Transverse colon (tissue), 4 donors: ENCODE measurements at regions not wholly inside any gene's neighbourhood (a gene's known extent, or its start where the extent isn't known, plus 50 kb on each side); places are given as distances from the start of the nearest gene placed in this dataset.

Experiments used
- DNase-seq: peaks from one replicate; pipeline ENCODE4 v3.0.0-alpha.2; 2019
- H3K27ac ChIP-seq, 4 donors: fragments of 200-600 bp; sonication (generic); 2 replicates each; pipeline ENCODE4 v1.5.1; 2016 to 2018; ENCODE audit warnings: inconsistent platforms in 4 of 4
- H3K27me3 ChIP-seq: fragments of 200-600 bp; sonication (generic); 2 replicates; pipeline ENCODE4 v1.5.1; 2017; ENCODE audit warnings: inconsistent platforms
- H3K36me3 ChIP-seq, 4 donors: fragments of 200-600 bp; sonication (generic); 2 replicates each; pipeline ENCODE4 v1.5.1; 2017 to 2019; ENCODE audit warnings: inconsistent platforms in 4 of 4
- H3K4me1 ChIP-seq, 4 donors: fragments of 200-600 bp; sonication (generic); 2 replicates each; pipeline ENCODE4 v1.5.1; 2017 to 2020; ENCODE audit warnings: inconsistent platforms in 4 of 4
- H3K4me3 ChIP-seq, 4 donors: fragments of 200-600 bp; sonication (generic); 1 replicate in 1 of 4; 2 replicates in 3 of 4; pipeline versions ENCODE4 v1.5.1 to v1.6.1; 2017 to 2019; ENCODE audit warnings: inconsistent platforms in 4 of 4
- H3K9me3 ChIP-seq, 2 donors: fragments of 200-600 bp; sonication (generic); 2 replicates each; pipeline ENCODE4 v1.5.1; 2017 to 2019; ENCODE audit warnings: inconsistent platforms in 2 of 2
- CTCF ChIP-seq, 5 experiments: fragments of 200-600 bp in 3 of 5; fragments of 450-650 bp in 2 of 5; sonication (generic) in 3 of 5; IDR thresholded peaks; 1 replicate in 2 of 5; 2 replicates in 3 of 5; pipeline ENCODE4 v1.5.1; 2016 to 2017; ENCODE audit warnings: antibody characterized with exemption in 5 of 5, inconsistent platforms in 3 of 5, mild to moderate bottlenecking in 2 of 5, moderate library complexity in 1 of 5
- EP300 ChIP-seq: sonication (generic); formaldehyde crosslinking; IDR thresholded peaks from one replicate; pipeline ENCODE4 v1.6.1; 2017; ENCODE audit warnings: antibody characterized with exemption, low read depth
- POLR2A ChIP-seq: fragments of 450-650 bp; IDR thresholded peaks from one replicate; pipeline ENCODE4 v1.6.1; 2016; ENCODE audit warnings: antibody characterized with exemption, mild to moderate bottlenecking, moderate library complexity
- POLR2AphosphoS5 ChIP-seq, 3 donors: sonication (generic); formaldehyde crosslinking; IDR thresholded peaks; one replicate each; pipeline ENCODE4 v1.6.1; 2016; ENCODE audit warnings: antibody characterized with exemption in 3 of 3
- WGBS, 2 donors: methylation state at CpG; one replicate each; pipeline ENCODE4 v1.1.5; 2018; ENCODE audit warnings: low coverage in 1 of 2; 5-methylcytosine and 5-hydroxymethylcytosine counted together
- in situ Hi-C, 4 donors: fragments of 200-750 bp; cut with MboI; loops; one replicate each; pipeline versions ENCODE4 v1.15.0 to v1.15.1; 2017; ENCODE audit warnings: low sequenced_read_pairs in 3 of 4, low pct_ligation_motif_present in 1 of 4, low pct_unique_long_range_greater_than_20kb in 1 of 4
- intact Hi-C: fragments of 100-400 bp; cut with DNase I; formaldehyde crosslinking; loops from one replicate; pipeline ENCODE4 v1.15.1; 2023; ENCODE audit warnings: low total_unique reads

DNA sequence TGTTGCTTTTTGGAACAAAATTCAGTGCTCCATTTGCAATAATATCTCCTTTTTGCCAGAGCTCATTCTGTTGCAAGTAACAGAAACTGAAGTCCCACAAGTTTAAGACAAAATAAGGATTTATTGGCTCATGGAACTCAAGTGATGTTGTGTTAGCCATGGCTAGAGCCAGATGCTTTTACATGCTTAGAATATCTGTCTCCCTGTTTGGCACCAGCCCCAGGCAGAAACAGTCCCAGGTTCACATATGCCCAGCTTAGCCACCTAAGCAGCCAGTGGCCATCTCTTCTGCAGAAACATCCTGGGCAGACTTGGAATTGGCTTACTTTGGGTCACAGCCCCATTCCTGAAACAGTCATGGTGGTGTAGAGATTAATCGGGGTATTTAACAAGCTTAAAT lies 540.9 kb upstream of the SGCD start:
- Histone ChIP-seq H3K4me1 (no peaks in the 10 kb centered on the region), H3K4me3 (no peak overlapping the region), H3K9me3 (peaks cover 2 to 5% of the 10 kb centered on the region in 2 donors), H3K27me3 (no peaks in the 10 kb centered on the region), H3K36me3 (no peaks in the 10 kb centered on the region), H3K27ac (no peak overlapping the region)
- intact Hi-C loops (no loop called here), in situ Hi-C loops (no loop called here)
- WGBS, 2 donors, result 40 to 86% methylated on average over 1 of the region's 1 CpG
- no peak for TF ChIP-seq POLR2AphosphoS5 (IDR thresholded peaks at IDR 0.05)
- no peak for TF ChIP-seq EP300
- TF ChIP-seq CTCF (IDR thresholded peaks at IDR 0.05), result no peak
- TF ChIP-seq POLR2A, result no peak
- DNase-seq, result no peak

- in situ Hi-C loops (no loop called here), intact Hi-C loops (no loop called here)
- no peak for DNase-seq
- no peak overlapping the region for H3K27ac ChIP-seq
- 64 to 69% methylated on average over 1 of the region's 1 CpG for WGBS, 2 donors
- H3K36me3 ChIP-seq, result no peaks in the 10 kb centered on the region
- peaks cover 32 to 36% of the 10 kb centered on the region in 2 donors for H3K9me3 ChIP-seq
- no peak overlapping the region for H3K4me3 ChIP-seq
- H3K27me3 ChIP-seq, result no peaks in the 10 kb centered on the region
- TF ChIP-seq CTCF (IDR thresholded peaks at IDR 0.05) (no peak), POLR2AphosphoS5 (IDR thresholded peaks at IDR 0.05) (no peak), POLR2A (no peak), EP300 (no peak)
- H3K4me1 ChIP-seq, result no peaks in the 10 kb centered on the region
These were observed 534.1 kb upstream of the SGCD start for GRCh38 chr5:155792873-155793272.

DNA sequence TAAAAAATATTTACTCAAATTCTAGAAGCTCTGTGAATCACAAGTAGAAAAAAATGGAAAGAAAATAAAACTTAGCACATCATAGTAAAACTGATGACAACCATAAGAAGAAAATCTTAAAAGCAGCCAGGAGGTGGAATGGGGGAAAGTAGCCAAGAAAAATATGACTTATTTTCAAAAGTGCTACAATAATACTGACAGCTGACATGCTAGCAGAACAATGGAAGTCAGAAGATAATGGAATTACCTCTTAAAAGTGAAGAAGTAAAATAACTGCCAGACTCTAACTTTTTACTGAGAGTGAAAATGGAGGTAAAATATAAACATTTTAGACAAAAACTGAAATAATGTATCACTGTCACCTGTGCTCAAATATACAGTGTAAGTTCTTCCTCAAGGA lies 532.2 kb upstream of the SGCD start:
- in situ Hi-C loops, result no loop called here
- no peaks in the 10 kb centered on the region for H3K36me3 ChIP-seq
- H3K9me3 ChIP-seq, result peaks cover 32 to 36% of the 10 kb centered on the region in 2 donors
- H3K4me1 ChIP-seq, result no peaks in the 10 kb centered on the region
- H3K4me3 ChIP-seq, result no peak overlapping the region
- TF ChIP-seq POLR2A, result no peak
- no peak for TF ChIP-seq POLR2AphosphoS5 (IDR thresholded peaks at IDR 0.05)
- TF ChIP-seq CTCF (IDR thresholded peaks at IDR 0.05), result no peak
- no peak for TF ChIP-seq EP300
- intact Hi-C loops, result no loop called here
- no peak overlapping the region for H3K27ac ChIP-seq
- no peaks in the 10 kb centered on the region for H3K27me3 ChIP-seq
- no peak for DNase-seq

DNA sequence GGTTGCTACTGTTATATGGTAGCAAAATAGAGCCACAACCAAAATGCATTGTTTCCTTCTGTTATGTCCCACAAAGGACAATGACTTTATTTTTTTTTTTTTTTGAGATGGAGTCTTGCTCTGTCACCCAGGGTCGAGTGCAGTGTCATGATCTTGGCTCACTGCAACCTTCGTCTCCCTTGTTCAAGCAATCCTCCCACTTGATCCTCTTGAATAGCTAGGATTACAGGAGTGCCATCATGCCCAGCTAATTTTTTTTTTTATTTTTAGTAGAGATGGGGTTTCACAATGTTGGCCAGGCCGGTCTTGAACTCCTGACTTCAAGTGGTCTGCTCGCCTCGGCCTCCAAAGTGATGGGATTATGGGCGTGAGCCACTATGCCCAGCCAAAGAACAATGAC lies 527.7 kb upstream of the SGCD start:
- in situ Hi-C loops (no loop called here), intact Hi-C loops (no loop called here)
- no peaks in the 10 kb centered on the region for H3K4me1 ChIP-seq
- 74 to 78% methylated on average over 6 of the region's 6 CpGs for WGBS, 2 donors
- no peaks in the 10 kb centered on the region for H3K36me3 ChIP-seq
- no peak overlapping the region for H3K4me3 ChIP-seq
- DNase-seq, result no peak
- no peaks in the 10 kb centered on the region for H3K27me3 ChIP-seq
- H3K9me3 ChIP-seq, result peaks cover 13 to 14% of the 10 kb centered on the region in 2 donors
- no peak overlapping the region for H3K27ac ChIP-seq
- TF ChIP-seq EP300 (no peak), CTCF (IDR thresholded peaks at IDR 0.05) (no peak), POLR2AphosphoS5 (IDR thresholded peaks at IDR 0.05) (no peak), POLR2A (no peak)
